H9 (cell line): ENCODE measurements at regions not wholly inside any gene's neighbourhood (a gene's known extent, or its start where the extent isn't known, plus 50 kb on each side); places are given as distances from the start of the nearest gene placed in this dataset.

Source experiments
- DNase-seq: peaks from one replicate; pipeline ENCODE4 v3.0.0-alpha.2; 2017
- H2AFZ ChIP-seq: one replicate; pipeline ENCODE4 v1.6.1; 2013; ENCODE audit warnings: mild to moderate bottlenecking, low read length, control low read depth, moderate library complexity
- H2AK5ac ChIP-seq: 2 replicates; pipeline ENCODE4 v1.6.1; 2013; ENCODE audit warnings: low read length, control low read depth, mixed read lengths; ENCODE audit not compliant: insufficient read length
- H2BK120ac ChIP-seq: one replicate; pipeline ENCODE4 v1.6.1; 2013; ENCODE audit warnings: low read depth, mild to moderate bottlenecking, low read length, control low read depth, inconsistent platforms; ENCODE audit not compliant: poor library complexity, severe bottlenecking
- H2BK12ac ChIP-seq: 2 replicates; pipeline ENCODE4 v1.6.1; 2013; ENCODE audit warnings: low read length, control low read depth, mixed read lengths, low read depth; ENCODE audit not compliant: insufficient read length
- H2BK15ac ChIP-seq: 2 replicates; pipeline ENCODE4 v1.6.1; 2013; ENCODE audit warnings: low read depth, low read length, control low read depth
- H2BK20ac ChIP-seq: one replicate; pipeline ENCODE4 v1.6.1; 2013; ENCODE audit warnings: low read depth, mild to moderate bottlenecking, low read length, control low read depth, inconsistent platforms; ENCODE audit not compliant: poor library complexity, severe bottlenecking
- H2BK5ac ChIP-seq: 2 replicates; pipeline ENCODE4 v1.6.1; 2013; ENCODE audit warnings: low read length, control low read depth, mixed read lengths; ENCODE audit not compliant: insufficient read length
- H3K14ac ChIP-seq: 2 replicates; pipeline ENCODE4 v1.6.1; 2013; ENCODE audit warnings: low read length, control low read depth; ENCODE audit not compliant: insufficient read depth
- H3K18ac ChIP-seq: 2 replicates; pipeline ENCODE4 v1.6.1; 2013; ENCODE audit warnings: low read depth, mild to moderate bottlenecking, mixed read lengths, low read length, control low read depth; ENCODE audit not compliant: insufficient read length
- H3K23ac ChIP-seq: 2 replicates; pipeline ENCODE4 v1.6.1; 2013; ENCODE audit warnings: low read length, control low read depth, mixed read lengths, low read depth; ENCODE audit not compliant: insufficient read length
- H3K23me2 ChIP-seq: 2 replicates; pipeline ENCODE4 v1.6.1; 2013; ENCODE audit warnings: low read depth, mild to moderate bottlenecking, mixed read lengths, low read length, control low read depth; ENCODE audit not compliant: insufficient read length, poor library complexity, severe bottlenecking
- H3K27ac ChIP-seq: 2 replicates; pipeline ENCODE4 v1.5.1; 2013; ENCODE audit warnings: low read length, control low read depth, mixed read lengths, low read depth; ENCODE audit not compliant: insufficient read length
- H3K27me3 ChIP-seq: 2 replicates; pipeline ENCODE4 v1.6.1; 2013; ENCODE audit warnings: low read length, control low read depth, inconsistent platforms; ENCODE audit not compliant: insufficient read depth
- H3K4ac ChIP-seq: 2 replicates; pipeline ENCODE4 v1.6.1; 2013; ENCODE audit warnings: low read depth, mild to moderate bottlenecking, control low read depth, inconsistent platforms, low read length, moderate library complexity
- H3K4me1 ChIP-seq: 2 replicates; pipeline ENCODE4 v1.6.1; 2013; ENCODE audit warnings: low read length, control low read depth, inconsistent platforms; ENCODE audit not compliant: insufficient read depth
- H3K4me2 ChIP-seq: 2 replicates; pipeline ENCODE4 v1.6.1; 2013; ENCODE audit warnings: low read length, control low read depth, mixed read lengths; ENCODE audit not compliant: insufficient read length, insufficient read depth
- H3K56ac ChIP-seq: 2 replicates; pipeline ENCODE4 v1.6.1; 2013; ENCODE audit warnings: low read depth, mild to moderate bottlenecking, mixed read lengths, low read length, control low read depth; ENCODE audit not compliant: insufficient read length
- H3K79me1 ChIP-seq: 2 replicates; pipeline ENCODE4 v1.6.1; 2013; ENCODE audit warnings: low read depth, mild to moderate bottlenecking, moderate library complexity, low read length, control low read depth, inconsistent platforms; ENCODE audit not compliant: insufficient read depth, poor library complexity, severe bottlenecking
- H3K79me2 ChIP-seq: 2 replicates; pipeline ENCODE4 v1.6.1; 2013; ENCODE audit warnings: low read length, control low read depth, inconsistent platforms; ENCODE audit not compliant: insufficient read depth
- H3K9ac ChIP-seq: 2 replicates; pipeline ENCODE4 v1.6.1; 2013; ENCODE audit warnings: low read length, control low read depth, mixed read lengths; ENCODE audit not compliant: insufficient read length; ENCODE audit errors: extremely low read depth
- H3K9me3 ChIP-seq: one replicate; pipeline ENCODE4 v1.6.1; 2013; ENCODE audit warnings: low read depth, low read length, inconsistent platforms; ENCODE audit not compliant: control insufficient read depth
- H3T11ph ChIP-seq: one replicate; pipeline ENCODE4 v1.6.1; 2013; ENCODE audit warnings: mild to moderate bottlenecking, low read length, control low read depth, inconsistent platforms
- H4K20me1 ChIP-seq: one replicate; pipeline ENCODE4 v1.6.1; 2013; ENCODE audit not compliant: control insufficient read depth, insufficient read length, insufficient read depth
- H4K5ac ChIP-seq: 2 replicates; pipeline ENCODE4 v1.6.1; 2013; ENCODE audit warnings: low read depth, mild to moderate bottlenecking, mixed read lengths, low read length, control low read depth; ENCODE audit not compliant: insufficient read length
- H4K8ac ChIP-seq: replicated peaks from 2 replicates; pipeline ENCODE4 v1.6.1; 2013; ENCODE audit warnings: low read length, control low read depth, mixed read lengths, low read depth; ENCODE audit not compliant: insufficient read length
- H4K91ac ChIP-seq: 2 replicates; pipeline ENCODE4 v1.6.1; 2013; ENCODE audit warnings: low read depth, mild to moderate bottlenecking, moderate library complexity, mixed read lengths, low read length, control low read depth; ENCODE audit not compliant: insufficient read length
- H3K27ac Mint-ChIP-seq, 3 experiments: 2 replicates in 2 of 3; 3 replicates in 1 of 3; pipeline ENCODE4 v1.8.0; 2020 to 2021; ENCODE audit warnings: mixed read lengths in 3 of 3, mild to moderate bottlenecking in 1 of 3, moderate library complexity in 1 of 3
- H3K27me3 Mint-ChIP-seq: 2 replicates; pipeline ENCODE4 v1.8.0; 2021; ENCODE audit warnings: low read depth, mild to moderate bottlenecking, moderate library complexity, mixed read lengths
- H3K36me3 Mint-ChIP-seq, 3 experiments: 2 replicates in 2 of 3; 3 replicates in 1 of 3; pipeline ENCODE4 v1.8.0; 2020 to 2021; ENCODE audit warnings: low read depth in 3 of 3, mixed read lengths in 3 of 3; ENCODE audit not compliant: insufficient read depth in 1 of 3
- H3K4me1 Mint-ChIP-seq, 2 experiments: 2 replicates each; pipeline ENCODE4 v1.8.0; 2020; ENCODE audit warnings: mixed read lengths in 2 of 2
- H3K4me3 Mint-ChIP-seq, 2 experiments: 2 replicates in 1 of 2; 3 replicates in 1 of 2; pipeline ENCODE4 v1.8.0; 2020 to 2021; ENCODE audit warnings: mild to moderate bottlenecking in 2 of 2, mixed read lengths in 2 of 2, moderate library complexity in 1 of 2
- H3K9me3 Mint-ChIP-seq, 2 experiments: 2 replicates in 1 of 2; 3 replicates in 1 of 2; pipeline ENCODE4 v1.8.0; 2020; ENCODE audit warnings: mild to moderate bottlenecking in 2 of 2, mixed read lengths in 2 of 2, moderate library complexity in 1 of 2
- WGBS: extraction: QIAGEN DNeasy Blood & Tissue Kit; methylation state at CpG from one replicate; pipeline ENCODE4 v1.1.7; 2013; ENCODE audit warnings: missing lambda C conversion rate, low lambda C conversion rate, mixed read lengths; ENCODE audit not compliant: insufficient read length; ENCODE audit errors: extremely low coverage; 5-methylcytosine and 5-hydroxymethylcytosine counted together
- TF ChIP-seq, protein P1 (sequence below): fragments of 200-600 bp; sonication (generic); conservative IDR thresholded peaks from 3 replicates; pipeline ENCODE4 v1.8.0; 2021; ENCODE audit warnings: antibody characterized with exemption, mild to moderate bottlenecking

DNA sequence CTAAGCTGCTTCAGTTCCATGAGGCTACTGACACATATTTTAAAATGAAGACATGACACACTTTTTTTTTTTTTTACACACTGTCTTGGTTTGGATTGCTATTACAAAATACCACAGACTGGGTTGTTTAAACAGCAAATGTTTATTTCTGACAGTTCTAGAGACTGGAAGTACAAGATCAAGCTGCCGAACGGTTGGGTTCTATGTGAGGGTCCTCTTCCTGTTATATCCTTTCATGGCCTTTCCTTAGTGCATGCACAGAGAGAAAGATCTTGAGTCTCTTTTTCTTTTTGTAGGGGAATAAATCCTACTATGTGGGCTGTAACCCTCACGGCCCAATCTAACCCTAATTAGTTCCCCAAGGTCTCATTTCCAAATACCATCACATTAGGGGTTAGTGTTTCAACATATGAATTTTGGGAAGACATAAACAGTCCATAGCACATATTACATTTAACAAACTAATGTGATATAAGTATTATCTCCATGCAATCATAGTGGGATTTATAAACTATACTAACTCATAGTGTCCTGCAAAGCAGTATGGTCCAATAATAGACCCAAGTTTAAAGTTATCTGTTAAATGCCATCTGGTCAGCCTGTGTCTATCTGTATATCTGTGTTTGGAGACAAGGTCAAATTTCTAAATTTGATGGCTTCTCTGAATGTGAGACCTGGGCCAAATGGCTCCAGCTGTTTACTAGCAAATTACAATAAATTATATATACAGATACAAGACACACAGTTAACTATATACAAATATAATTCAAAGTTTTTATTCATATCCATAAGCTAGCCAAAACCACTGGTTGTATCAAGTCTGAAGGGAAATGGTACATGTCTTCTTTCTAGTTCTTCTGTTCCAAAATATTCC is 90.3 kb upstream of the NREP start:
- WGBS, result no CpG with 5 or more reads among the region's 3 CpGs
- H3K4me2 ChIP-seq, result no peak overlapping the region
- no peaks in the 10 kb centered on the region for H3K23me2 ChIP-seq
- H2BK120ac ChIP-seq, result no peak overlapping the region
- no peak overlapping the region for H3K14ac ChIP-seq
- H3K27ac ChIP-seq, result no peak overlapping the region
- H3K9me3 ChIP-seq, result no peaks in the 10 kb centered on the region
- H2AFZ ChIP-seq, result no peak overlapping the region
- H4K5ac ChIP-seq, result no peak overlapping the region
- Mint-ChIP-seq H3K4me3 (no peak overlapping the region), H3K27me3 (no peaks in the 10 kb centered on the region; the same call in 1 of the 2 replicates), H3K9me3 (no peaks in the 10 kb centered on the region), H3K27ac (no peak overlapping the region), H3K36me3 (no peaks in the 10 kb centered on the region), H3K4me1 (no peaks in the 10 kb centered on the region)
- H3K18ac ChIP-seq, result no peak overlapping the region
- H3K9ac ChIP-seq, result no peak overlapping the region
- no peaks in the 10 kb centered on the region for H3K27me3 ChIP-seq
- no peaks in the 10 kb centered on the region for H4K20me1 ChIP-seq
- no peak overlapping the region for H2BK20ac ChIP-seq
- no peak overlapping the region for H2BK15ac ChIP-seq
- no peak overlapping the region for H3K4ac ChIP-seq
- TF ChIP-seq, protein P1, sequence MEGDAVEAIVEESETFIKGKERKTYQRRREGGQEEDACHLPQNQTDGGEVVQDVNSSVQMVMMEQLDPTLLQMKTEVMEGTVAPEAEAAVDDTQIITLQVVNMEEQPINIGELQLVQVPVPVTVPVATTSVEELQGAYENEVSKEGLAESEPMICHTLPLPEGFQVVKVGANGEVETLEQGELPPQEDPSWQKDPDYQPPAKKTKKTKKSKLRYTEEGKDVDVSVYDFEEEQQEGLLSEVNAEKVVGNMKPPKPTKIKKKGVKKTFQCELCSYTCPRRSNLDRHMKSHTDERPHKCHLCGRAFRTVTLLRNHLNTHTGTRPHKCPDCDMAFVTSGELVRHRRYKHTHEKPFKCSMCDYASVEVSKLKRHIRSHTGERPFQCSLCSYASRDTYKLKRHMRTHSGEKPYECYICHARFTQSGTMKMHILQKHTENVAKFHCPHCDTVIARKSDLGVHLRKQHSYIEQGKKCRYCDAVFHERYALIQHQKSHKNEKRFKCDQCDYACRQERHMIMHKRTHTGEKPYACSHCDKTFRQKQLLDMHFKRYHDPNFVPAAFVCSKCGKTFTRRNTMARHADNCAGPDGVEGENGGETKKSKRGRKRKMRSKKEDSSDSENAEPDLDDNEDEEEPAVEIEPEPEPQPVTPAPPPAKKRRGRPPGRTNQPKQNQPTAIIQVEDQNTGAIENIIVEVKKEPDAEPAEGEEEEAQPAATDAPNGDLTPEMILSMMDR, result no peak
- H2BK12ac ChIP-seq, result no peak overlapping the region
- no peak for DNase-seq
- H2AK5ac ChIP-seq, result no peak overlapping the region
- no peak overlapping the region for H3T11ph ChIP-seq
- no peak overlapping the region for H3K56ac ChIP-seq
- H4K8ac ChIP-seq, result no peak overlapping the region
- H4K91ac ChIP-seq, result no peak overlapping the region
- H3K4me1 ChIP-seq, result no peaks in the 10 kb centered on the region
- H3K79me1 ChIP-seq, result no peaks in the 10 kb centered on the region
- H3K79me2 ChIP-seq, result no peaks in the 10 kb centered on the region
- no peak overlapping the region for H3K23ac ChIP-seq
- no peak overlapping the region for H2BK5ac ChIP-seq
